Stimulated activated CD4-positive, alpha-beta T cell treated with anti-CD3 and anti-CD28 coated beads, TNF-alpha, amount 100 ng/mL, for 1 hour (primary cell): ENCODE measurements at regions not wholly inside any gene's neighbourhood (a gene's known extent, or its start where the extent isn't known, plus 50 kb on each side); places are given as distances from the start of the nearest gene placed in this dataset.
"Not testable (repeated sequence)": the region's sequence is repeated elsewhere in the genome, so short reads cannot be mapped to it uniquely, and the experiment has no call there.

ENCODE experiments used
- DNase-seq, 3 donors: peaks; one replicate each; pipeline ENCODE4 v3.0.0-alpha.2; 2020; ENCODE audit warnings: low read depth in 3 of 3, low spot score in 1 of 3

DNA sequence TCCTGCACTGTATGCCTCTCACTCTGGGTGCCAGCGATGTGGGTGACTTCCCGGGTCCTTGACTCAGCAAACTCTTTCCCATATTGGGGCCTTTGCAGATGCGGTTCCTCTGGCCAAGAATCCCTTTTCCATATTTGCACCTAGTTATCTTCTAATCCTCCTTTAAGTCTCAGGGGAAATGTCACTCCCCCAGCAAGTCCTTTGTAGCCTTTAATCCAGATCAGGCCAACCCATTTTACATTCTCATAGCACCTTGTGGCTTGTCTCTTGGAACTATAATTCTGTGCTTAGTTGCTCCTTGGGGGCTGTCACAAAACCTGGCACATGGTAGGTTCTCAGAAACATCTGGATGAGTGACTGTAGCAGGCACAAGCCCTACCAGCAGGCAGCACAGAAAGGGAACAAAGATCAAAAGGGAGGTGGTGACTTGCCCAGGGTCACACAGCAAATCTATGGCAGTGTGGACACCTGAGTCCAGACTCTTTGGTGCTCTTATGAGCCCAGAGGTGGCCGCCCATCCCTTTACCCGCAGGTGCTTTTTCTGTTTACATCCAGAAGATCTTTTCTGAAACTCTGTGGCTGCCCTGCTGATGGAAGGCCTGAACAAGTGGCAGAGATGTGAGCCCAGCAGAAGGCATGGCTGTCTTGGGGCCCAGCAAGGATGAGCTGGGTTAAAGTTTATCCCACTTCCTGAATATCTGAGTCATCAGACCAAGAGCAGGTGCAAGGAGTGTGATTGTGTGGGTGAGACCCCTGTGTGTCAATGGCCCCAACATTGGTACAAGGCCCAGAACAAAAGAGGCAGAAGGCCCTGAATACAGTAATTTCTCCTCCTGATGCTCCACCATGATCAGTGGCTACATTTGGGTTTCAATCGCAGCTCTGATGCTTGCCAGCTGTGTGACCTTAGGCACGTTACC lies 78.6 kb upstream of the GRK3 start:
- DNase-seq: no peak

DNA sequence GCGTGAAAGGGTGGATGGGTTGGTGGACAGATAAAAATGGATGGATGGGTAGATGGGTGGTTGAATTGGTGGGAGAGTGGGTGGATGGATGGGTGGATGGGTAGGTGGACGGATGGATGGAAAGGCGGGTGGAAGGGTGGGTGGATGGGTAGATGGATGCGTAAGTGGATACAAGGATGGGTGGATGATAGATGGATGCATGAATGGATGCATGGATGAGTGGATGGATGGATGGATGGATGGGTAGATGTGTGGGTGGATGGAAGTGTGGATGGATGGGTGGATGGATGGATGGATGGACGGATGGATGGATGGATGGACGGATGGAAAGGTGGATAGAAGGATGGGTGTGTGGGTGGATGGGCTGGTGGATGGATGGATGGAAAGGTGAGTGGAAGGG lies 77.0 kb upstream of the GRK3 start:
- no peak for DNase-seq

DNA sequence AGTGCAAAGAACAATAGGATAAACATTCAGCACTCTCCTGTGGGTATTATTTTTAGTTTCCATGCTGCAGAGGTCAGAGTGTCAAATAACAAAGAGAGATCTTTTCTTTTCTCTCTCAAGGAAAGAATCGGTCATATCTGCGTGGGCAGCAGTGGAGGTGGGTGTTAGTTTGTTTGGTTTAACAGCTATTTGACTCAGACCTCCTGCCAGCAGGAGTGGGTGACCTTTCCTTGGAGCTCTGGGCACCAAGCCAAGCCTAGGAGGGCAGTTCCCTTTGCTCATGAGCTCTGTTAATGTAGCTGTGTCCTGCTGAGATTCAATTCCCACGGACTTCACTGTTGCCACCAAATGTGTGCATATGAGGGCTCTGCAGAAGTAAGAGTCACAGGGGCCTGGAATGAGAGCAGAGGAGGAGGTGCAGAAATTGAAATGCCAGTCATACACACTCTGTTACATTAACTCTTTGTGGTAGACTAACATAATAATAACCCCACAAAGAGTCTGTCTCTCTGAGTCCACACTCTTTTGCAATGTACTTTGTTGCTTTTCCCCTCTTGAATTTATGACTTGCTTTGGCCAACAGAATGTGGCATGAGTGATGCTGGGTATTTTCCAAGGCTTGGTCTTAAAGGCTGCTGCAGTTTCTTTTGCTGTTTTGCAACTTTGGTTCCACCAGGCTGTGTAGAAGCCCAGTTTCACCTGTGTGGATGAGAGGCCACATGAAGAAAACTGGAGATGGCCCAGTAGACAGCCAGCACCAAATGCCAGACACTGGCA lies 76.0 kb upstream of the GRK3 start:
- no peak for DNase-seq

DNA sequence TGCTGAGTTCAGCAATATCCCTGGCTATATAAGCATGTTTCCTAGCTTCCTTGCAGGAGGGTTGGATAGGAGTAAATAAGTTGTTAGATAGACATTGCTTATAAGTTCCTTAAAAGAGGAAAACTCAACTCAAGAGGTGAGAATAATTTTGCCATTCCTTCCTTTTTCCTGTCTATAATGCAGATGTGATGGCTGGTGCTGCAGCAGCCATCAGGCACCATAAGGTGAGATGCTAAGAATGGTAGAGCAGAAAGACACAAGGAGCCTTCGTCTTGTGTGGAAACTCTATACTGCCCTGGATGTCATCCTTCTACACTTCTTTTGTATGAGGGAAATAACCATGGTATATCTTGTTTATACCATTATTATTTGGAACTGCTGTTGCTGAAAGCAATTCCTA lies 74.5 kb upstream of the GRK3 start:
- DNase-seq: no peak

DNA sequence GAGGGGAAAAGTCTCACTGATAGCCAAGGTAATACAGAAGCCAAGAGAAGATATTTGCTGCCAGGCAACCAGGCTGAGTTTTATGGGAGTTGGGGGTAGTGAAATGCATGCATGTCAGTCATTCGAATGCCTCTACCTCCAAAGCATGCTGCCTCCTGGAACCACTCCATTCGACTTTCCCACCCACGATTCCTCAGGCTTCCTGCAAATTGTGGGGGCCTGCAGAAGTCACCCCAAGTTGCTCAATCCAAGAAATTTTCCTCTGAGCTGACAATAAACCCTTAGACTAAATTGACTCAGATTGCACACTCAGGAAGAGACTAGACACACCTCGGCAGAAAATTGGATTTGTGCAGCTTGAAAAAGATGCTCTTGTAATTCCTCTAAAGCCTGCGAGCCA lies 73.6 kb upstream of the GRK3 start:
- no peak for DNase-seq

DNA sequence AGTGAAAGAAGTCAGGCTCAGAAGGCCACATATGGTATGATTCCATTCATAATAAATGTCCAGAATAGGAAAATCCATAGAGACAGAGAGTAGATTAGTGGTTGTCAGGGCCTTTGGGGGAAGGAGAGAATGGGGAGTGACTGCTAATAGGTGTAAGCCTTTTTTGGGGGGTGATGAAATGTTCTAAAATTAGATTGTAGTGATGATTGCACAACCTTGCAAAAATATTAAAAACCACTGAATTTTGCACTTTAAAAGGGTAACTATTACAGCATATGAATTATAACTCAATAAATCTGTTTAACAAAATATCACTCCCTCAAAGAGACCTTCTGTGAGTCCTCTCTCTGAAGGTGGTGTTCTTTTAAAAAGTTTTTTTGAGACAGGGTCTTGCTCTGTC lies 72.3 kb upstream of the GRK3 start:
- no peak for DNase-seq

DNA sequence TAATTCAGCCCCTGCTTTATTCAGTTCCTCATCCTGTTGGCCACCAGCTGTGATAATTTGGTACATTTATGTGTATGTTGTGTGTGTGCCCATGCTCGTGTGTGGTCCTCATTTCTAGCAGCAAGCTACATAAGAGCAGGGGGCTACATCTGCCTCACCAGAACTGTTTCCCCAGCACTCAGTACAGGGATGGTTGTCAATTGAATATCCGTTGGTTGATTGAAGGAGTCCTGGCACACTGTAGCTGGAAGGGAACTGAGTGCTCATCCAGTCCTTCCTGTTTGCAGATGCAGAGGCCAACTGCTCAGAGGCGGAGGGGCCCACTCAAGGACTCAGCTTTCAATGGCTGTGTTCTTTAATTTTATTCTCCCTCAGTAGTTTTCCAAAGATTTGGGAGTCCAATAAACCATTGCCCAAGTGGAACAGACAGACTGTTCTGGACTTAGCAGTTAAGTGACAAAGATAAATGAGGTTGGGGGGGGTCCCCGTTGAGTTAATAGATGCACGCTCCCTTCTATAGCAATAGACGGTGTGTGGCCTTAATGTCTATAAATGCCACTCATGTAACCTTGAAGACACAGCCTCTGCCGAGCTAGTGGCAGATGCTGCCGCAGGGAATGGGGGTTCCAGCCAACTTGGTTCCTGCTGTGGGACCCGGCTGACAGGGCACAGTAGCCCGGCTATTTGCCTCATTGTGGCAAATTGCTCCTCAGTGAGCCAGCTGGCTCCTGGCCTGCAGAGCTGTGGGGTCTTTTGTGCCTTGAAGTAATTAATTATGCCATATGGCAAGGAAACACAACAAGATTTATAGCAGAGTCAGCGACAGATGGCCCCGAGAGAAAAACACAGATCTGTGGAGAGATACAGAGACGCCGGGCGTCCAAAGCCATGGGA lies 71.4 kb upstream of the GRK3 start:
- no peak for DNase-seq

DNA sequence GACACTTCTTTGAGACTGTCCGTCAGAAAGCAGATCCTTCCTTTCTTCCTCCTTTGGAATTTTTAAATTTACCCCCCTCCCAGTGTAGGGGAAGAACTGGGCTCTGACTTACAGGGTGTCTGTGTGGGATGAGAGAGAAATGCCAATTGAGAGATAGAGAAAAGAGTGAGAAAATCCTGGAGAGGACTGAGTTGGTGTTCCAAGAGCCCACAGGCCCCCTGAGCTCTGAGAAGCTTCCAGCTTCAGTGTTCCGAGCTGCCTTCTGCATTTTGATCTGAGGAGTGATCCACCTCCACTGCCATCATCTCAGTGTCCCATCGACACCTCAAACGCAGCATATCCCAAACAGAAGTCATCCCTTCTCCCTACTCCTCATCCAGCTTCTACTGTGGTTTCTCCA lies 70.7 kb upstream of the GRK3 start:
- no peak for DNase-seq

DNA sequence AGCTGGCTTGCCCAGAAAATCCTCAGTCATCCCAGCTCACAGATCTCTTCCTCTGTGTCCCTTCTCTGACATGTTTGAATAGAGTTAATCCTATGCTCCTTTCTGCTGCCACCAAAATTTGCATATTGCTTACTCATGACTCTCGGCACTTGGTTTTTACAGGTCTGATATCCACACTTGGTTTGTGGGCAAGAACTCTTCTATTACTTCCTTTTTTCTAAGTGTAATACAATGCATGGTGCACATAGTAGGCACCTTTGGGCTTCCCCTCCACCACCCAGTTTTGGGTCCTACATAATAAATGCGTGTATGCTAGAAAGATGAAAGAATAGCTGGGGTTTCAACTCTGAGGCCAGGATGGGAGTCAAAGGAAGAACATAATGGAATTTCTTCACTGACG lies 69.7 kb upstream of the GRK3 start:
- no peak for DNase-seq

DNA sequence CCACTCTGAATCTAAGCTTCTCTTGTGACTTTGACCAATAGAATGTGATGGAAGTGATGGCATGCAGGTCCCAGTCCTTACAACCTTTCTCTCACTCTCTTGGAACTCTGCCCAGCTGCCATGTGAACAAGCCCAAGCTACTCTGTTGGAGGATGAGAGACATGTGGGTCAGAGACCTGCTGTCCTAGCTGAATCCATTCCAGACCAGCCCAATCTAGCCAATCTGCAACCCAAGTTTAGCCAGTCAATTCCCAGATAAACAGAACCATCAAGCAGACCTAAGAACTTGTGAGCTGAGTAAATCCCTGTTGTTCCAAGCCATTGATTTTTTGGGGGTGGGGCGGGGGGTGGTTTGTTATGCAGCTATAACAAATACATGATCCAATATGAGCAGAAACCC lies 69.2 kb upstream of the GRK3 start:
- no peak for DNase-seq

DNA sequence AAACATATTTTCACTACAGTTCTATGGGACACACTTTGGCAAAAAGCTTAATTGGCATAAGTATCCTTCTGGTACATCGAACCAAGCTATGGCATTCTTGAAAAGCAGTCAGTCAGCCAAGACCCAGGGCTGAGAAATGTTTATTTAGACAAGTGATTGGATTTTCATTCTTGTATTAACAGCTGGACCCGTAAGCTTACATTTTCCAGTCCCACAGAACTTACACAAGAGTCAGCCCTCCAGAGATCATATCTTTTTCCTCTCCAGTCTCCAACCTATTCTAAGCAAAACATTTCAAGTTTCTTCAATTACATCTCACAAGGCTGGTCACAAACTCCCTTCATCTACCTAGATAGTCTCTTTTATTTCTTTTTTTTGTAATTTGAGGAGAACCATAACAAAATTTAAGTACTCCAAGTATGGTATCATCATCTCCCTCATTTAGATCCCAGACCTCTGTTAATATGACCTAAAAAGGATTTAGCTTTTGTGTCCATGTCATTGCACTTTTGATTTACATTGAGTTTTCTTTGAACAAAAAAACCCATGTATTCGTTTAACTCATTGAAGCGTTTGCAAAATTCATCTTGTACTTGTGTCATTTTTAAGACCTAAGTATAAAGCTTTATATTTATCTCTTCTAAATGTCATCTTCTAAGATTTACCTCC lies 67.9 kb upstream of the GRK3 start:
- DNase-seq: no peak

DNA sequence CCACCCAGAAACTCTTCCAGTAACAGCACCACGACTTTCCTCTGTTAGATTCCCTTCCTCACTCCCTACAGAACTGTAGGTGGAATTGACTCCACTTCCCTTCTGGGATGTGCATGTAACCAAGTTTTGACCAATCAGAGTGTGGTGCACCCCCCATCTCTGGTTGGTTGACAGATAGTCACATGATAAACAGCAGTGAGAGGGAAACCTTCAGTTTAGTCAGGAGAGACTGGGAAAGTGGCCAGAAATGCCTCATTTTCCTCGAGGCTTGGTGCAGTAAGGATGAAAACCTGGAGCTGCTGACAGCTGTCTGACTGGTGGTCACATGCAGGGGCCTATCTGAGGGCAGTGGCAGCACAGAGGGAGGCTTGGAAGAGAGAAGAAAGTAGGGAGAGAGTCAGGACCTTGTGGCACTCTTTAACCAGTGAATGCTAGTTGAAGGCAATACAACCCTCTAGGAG lies 67.3 kb upstream of the GRK3 start:
- no peak for DNase-seq

DNA sequence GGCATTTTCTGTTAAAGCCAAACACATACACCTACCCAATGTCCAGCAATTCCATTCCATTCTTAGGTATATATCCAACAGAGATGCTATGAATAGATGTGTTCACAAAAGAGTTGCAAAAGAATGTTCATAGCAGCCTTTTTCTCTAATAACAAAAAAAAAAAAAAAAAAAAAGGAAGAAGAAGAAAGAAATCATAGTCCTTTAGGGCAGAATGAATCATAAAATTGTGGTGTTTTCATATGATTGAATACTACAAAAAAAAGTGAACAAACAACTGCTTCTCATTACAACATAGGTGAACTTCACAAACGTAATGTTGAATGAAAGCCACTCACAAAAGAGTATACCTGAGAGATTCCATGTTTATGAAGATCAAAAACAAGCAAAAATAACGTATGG lies 66.8 kb upstream of the GRK3 start:
- DNase-seq: no peak

DNA sequence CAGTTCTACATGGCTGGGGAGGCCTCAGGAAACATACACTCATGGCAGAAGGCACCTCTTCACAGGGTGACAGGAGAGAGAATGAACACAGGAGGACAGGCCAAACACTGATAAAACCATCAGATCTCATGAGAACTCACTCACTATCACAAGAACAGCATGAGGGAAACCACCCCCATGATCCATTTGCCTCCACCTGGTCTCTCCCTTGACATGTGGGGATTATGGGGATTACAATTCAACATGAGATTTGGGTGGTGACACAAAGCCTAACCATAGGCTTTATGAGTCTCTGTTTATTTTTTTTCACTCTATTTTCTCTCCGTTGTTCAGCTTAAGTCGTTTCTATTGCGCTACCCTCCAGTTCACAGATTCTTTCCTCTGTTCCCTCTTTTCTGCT lies 63.8 kb upstream of the GRK3 start:
- DNase-seq: not testable (repeated sequence)

DNA sequence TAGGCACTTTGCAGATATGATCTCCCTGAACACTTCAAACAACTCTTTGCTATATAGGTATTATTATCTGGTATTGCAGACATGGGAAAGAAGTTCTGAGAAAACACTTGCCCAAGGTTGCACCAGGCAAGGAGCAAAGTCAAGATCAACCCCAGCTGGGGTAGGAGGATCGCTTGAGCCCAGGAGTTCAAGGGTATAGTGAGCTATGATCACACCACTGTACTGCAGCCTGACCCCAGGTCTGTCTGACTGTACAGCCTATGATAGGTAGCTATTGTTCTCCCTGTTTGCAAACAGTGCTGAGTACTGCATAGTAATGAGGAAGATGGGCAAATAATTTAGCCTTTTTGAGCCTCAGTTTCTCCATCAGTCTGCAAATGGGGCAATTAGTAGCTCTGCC lies 60.5 kb upstream of the GRK3 start:
- not testable (repeated sequence) for DNase-seq

DNA sequence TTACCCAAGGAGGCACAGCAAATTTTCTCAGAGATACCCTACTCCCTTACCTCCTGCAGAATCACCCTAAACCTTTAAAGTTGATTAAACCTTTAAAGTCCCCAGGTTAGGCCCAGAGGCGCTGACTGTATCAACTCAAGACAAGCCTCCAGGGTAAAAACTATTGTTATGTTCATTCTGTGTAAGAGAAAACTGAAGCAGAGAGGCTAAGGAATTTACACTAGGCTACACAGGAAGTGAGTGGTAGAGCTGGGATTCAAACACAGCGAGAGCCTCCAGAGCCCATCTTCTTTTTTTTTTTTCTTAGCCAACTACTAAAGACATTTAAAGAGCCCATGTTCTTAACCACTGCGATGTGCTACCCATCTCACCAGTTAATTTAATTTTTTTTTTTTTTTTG lies 56.3 kb upstream of the GRK3 start:
- DNase-seq: no peak

DNA sequence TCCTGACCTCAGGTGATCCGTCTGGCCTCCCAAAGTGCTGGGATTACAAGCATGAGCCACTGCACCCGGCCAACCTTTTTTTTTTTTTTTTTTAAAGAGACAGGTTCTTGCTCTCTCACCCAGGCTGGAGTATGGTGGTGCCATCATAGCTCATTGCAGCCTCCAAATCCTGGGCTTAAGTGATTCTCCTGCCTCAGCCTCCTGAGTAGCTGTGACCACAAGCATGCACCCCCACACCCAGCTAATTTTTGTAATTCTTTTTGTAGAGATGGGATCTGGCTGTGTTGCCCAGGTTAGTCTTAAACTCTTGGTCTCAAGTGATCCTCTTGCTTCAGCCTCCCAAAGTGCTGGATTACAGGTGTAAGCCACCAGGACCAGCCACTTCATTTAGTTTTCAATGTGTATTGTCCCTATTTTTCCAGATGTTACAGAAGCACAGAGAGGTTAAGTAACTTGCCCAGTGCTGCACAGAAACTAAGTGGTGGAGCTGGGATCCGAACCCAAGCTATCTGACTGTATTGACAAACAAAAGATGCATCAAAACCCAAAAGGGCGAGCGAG lies 55.6 kb upstream of the GRK3 start:
- DNase-seq: no peak

DNA sequence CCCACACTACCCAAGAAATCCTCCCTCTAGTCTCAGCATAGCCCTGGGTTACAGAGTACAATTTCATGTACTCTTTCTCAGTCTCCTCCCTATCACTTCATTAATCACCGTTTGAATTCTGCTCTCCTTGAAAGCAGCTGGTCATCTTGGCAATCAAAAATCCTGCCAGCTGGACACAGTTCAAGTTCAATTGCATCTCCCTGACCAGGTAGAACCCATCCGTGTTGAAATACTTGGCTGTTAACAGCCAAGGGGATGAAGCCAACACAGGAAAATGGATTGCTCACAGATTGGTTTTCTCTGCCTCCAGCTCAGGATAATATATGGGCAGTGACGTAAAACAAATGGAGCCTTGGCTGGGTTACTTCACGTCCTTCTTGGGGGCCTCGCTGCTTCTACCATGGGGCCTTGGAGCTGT lies 55.1 kb upstream of the GRK3 start:
- no peak for DNase-seq

DNA sequence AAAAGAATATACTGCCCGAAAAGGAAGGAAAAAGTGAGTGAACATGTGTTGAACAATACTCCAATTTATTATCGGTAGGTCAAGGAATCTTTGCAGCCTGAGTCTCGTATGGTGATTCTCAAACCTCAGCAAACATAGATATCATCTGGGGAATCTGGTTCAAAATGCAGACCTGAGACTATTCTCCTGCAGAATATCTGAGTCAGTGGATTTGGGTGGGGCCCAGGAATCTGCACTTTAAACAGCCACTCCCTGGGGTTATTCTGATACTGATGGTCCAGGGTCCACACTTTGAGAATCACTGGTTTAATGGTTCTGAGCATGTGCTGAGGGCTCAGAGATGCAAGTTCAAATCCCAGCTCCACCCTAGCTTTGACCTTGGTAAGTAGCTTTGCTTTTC lies 53.6 kb upstream of the GRK3 start:
- no peak for DNase-seq

DNA sequence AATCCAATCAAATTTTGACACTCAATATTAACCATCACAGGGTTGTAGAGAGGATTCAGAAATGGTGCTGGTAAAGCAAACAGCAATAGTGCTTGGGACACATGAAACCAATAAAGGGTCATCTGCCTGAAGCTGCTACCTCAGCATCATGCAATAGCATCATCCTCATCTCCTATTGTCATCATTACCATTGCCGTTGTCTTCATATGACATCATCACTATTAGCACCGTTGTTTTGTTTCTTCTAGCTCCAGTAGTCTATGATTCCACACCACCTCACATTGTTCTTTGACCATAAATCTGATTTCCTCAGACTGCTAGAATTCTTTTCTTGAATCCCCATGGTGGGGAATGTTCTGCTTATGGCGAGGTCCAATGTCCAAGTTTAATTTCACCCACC lies 52.8 kb upstream of the GRK3 start:
- no peak for DNase-seq
